Keratinocyte (primary cell): ENCODE measurements at regions not wholly inside any gene's neighbourhood (a gene's known extent, or its start where the extent isn't known, plus 50 kb on each side); places are given as distances from the start of the nearest gene placed in this dataset.

ENCODE experiments used
- CTCF ChIP-seq, 3 experiments: IDR thresholded peaks in 1 of 3; conservative IDR thresholded peaks in 1 of 3; optimal IDR thresholded peaks in 1 of 3; 2 replicates in 2 of 3; 3 replicates in 1 of 3; pipeline versions ENCODE3 to v1.5.1; 2011; ENCODE audit warnings: low read length in 3 of 3, mild to moderate bottlenecking in 3 of 3, moderate library complexity in 2 of 3, control low read depth in 1 of 3, inconsistent platforms in 1 of 3; ENCODE audit not compliant: insufficient read depth in 2 of 3; ENCODE audit errors: extremely low read depth in 1 of 3
- EZH2 ChIP-seq: IDR thresholded peaks from one replicate; pipeline ENCODE4 v1.6.1; 2012; ENCODE audit warnings: inconsistent platforms, mild to moderate bottlenecking, low read length, moderate library complexity

DNA sequence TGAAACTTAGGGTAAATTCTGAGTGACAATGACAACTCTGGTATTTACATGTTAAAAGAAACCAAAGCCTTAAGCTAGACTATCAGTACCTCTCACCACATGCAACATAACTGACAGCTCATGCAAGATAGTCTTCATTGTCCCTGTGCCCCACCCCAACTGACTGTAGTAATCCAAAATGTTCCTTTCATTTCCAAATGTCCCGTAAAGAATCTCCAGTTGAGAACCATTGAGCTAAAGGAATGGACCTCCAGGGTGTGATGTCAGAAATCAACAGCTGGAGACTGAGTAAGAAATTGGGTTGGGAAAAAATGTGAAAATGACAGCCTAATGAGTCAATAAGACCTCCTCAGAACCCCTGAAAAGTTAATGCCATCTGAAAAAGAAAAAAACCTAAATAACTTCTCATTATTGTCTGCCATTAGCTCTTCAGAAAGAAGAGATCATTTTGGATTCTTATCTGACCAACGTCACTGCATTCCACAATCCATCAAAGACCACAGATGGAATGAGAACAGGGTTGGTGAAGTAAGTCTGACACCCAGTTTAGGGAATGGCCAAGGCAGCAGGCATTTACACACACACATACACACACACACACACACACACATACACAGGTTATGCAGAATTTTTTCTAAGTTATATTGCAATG is 51.7 kb upstream of the ACVR2A start:
- TF ChIP-seq EZH2, result no peak
- TF ChIP-seq CTCF (optimal IDR thresholded peaks at IDR 0.05 in 1 of 3, IDR thresholded peaks at IDR 0.05 in 1 of 3, conservative IDR thresholded peaks at IDR 0.05 in 1 of 3; ENCODE audit: extremely low read depth in 1 of 3, insufficient read depth in 2 of 3, low read length in 3 of 3), result no peak
